ENCODE measurements at regions not wholly inside any gene's neighbourhood (a gene's known extent, or its start where the extent isn't known, plus 50 kb on each side); places are given as distances from the start of the nearest gene placed in this dataset.

- Histone ChIP-seq H3K9me3 (ENCODE audit: control insufficient read depth, insufficient read depth, low read depth, low read length) (no peaks in the 10 kb centered on the region), H3K4me1 (ENCODE audit: control insufficient read depth, extremely low read depth, insufficient read depth, low read length) (no peaks in the 10 kb centered on the region), H3K27me3 (ENCODE audit: control insufficient read depth, insufficient read depth, low read length) (no peaks in the 10 kb centered on the region), H3K9ac (ENCODE audit: insufficient read depth, low read length) (no peak overlapping the region), H3K36me3 (ENCODE audit: control insufficient read depth, insufficient read depth, low read length) (no peaks in the 10 kb centered on the region), H4K20me1 (ENCODE audit: control insufficient read depth, extremely low read depth, insufficient read depth, low read length) (no peaks in the 10 kb centered on the region), H3K4me3 (replicated peaks in 1 of 4; ENCODE audit: control extremely low read depth in 1 of 4, insufficient read depth in 1 of 4, low read depth in 3 of 4, low read length in 4 of 4) (no peak overlapping the region), H3K27ac (ENCODE audit: insufficient read depth, low read length) (no peak overlapping the region), H3K4me2 (ENCODE audit: extremely low read depth, insufficient read depth, low read length) (no peak overlapping the region), H3K79me2 (ENCODE audit: control insufficient read depth, insufficient read depth, low read length) (no peaks in the 10 kb centered on the region), H2AFZ (ENCODE audit: low read length) (no peak overlapping the region)
- no peak for TF ChIP-seq CTCF (conservative IDR thresholded peaks at IDR 0.05 in 1 of 2, IDR thresholded peaks at IDR 0.05 in 1 of 2; ENCODE audit: low read depth in 1 of 2, low read length in 2 of 2)
- TF ChIP-seq EZH2 (IDR thresholded peaks at IDR 0.05; ENCODE audit: low read length, missing control alignments): no peak
- no peak for DNase-seq (ENCODE audit: low read depth in 2 of 2)
Observed at GRCh38 chr7:35386082-35386815, 132.3 kb upstream of the TBX20 start.

- Histone ChIP-seq H3K79me2 (ENCODE audit: control insufficient read depth, insufficient read depth, low read length) (no peaks in the 10 kb centered on the region), H3K9me3 (ENCODE audit: control insufficient read depth, insufficient read depth, low read depth, low read length) (no peaks in the 10 kb centered on the region), H2AFZ (ENCODE audit: low read length) (no peak overlapping the region), H3K4me1 (ENCODE audit: control insufficient read depth, extremely low read depth, insufficient read depth, low read length) (no peaks in the 10 kb centered on the region), H3K36me3 (ENCODE audit: control insufficient read depth, insufficient read depth, low read length) (no peaks in the 10 kb centered on the region), H3K4me2 (ENCODE audit: extremely low read depth, insufficient read depth, low read length) (no peak overlapping the region), H4K20me1 (ENCODE audit: control insufficient read depth, extremely low read depth, insufficient read depth, low read length) (no peaks in the 10 kb centered on the region), H3K4me3 (replicated peaks in 1 of 4; ENCODE audit: control extremely low read depth in 1 of 4, insufficient read depth in 1 of 4, low read depth in 3 of 4, low read length in 4 of 4) (no peak overlapping the region), H3K9ac (ENCODE audit: insufficient read depth, low read length) (no peak overlapping the region), H3K27me3 (ENCODE audit: control insufficient read depth, insufficient read depth, low read length) (no peaks in the 10 kb centered on the region), H3K27ac (ENCODE audit: insufficient read depth, low read length) (no peak overlapping the region)
- TF ChIP-seq CTCF (conservative IDR thresholded peaks at IDR 0.05 in 1 of 2, IDR thresholded peaks at IDR 0.05 in 1 of 2; ENCODE audit: low read depth in 1 of 2, low read length in 2 of 2) (no peak), EZH2 (IDR thresholded peaks at IDR 0.05; ENCODE audit: low read length, missing control alignments) (no peak)
- DNase-seq (ENCODE audit: low read depth in 2 of 2): no peak
Observed at GRCh38 chr7:35384761-35385700, 131.1 kb upstream of the TBX20 start.

- Histone ChIP-seq H3K4me3 (replicated peaks in 1 of 4; ENCODE audit: control extremely low read depth in 1 of 4, insufficient read depth in 1 of 4, low read depth in 3 of 4, low read length in 4 of 4) (no peak overlapping the region), H3K27ac (ENCODE audit: insufficient read depth, low read length) (no peak overlapping the region), H3K36me3 (ENCODE audit: control insufficient read depth, insufficient read depth, low read length) (no peaks in the 10 kb centered on the region), H3K79me2 (ENCODE audit: control insufficient read depth, insufficient read depth, low read length) (no peaks in the 10 kb centered on the region), H3K4me1 (ENCODE audit: control insufficient read depth, extremely low read depth, insufficient read depth, low read length) (no peaks in the 10 kb centered on the region), H3K9ac (ENCODE audit: insufficient read depth, low read length) (no peak overlapping the region), H2AFZ (ENCODE audit: low read length) (no peak overlapping the region), H3K9me3 (ENCODE audit: control insufficient read depth, insufficient read depth, low read depth, low read length) (no peaks in the 10 kb centered on the region), H3K27me3 (ENCODE audit: control insufficient read depth, insufficient read depth, low read length) (no peaks in the 10 kb centered on the region), H3K4me2 (ENCODE audit: extremely low read depth, insufficient read depth, low read length) (no peak overlapping the region), H4K20me1 (ENCODE audit: control insufficient read depth, extremely low read depth, insufficient read depth, low read length) (no peaks in the 10 kb centered on the region)
- TF ChIP-seq EZH2 (IDR thresholded peaks at IDR 0.05; ENCODE audit: low read length, missing control alignments): no peak
- no peak for TF ChIP-seq CTCF (conservative IDR thresholded peaks at IDR 0.05 in 1 of 2, IDR thresholded peaks at IDR 0.05 in 1 of 2; ENCODE audit: low read depth in 1 of 2, low read length in 2 of 2)
- no peak for DNase-seq (ENCODE audit: low read depth in 2 of 2)
Observed at GRCh38 chr7:35380739-35381224, 126.9 kb upstream of the TBX20 start.
